ENCODE measurements at regions not wholly inside any gene's neighbourhood (a gene's known extent, or its start where the extent isn't known, plus 50 kb on each side); places are given as distances from the start of the nearest gene placed in this dataset.

DNA sequence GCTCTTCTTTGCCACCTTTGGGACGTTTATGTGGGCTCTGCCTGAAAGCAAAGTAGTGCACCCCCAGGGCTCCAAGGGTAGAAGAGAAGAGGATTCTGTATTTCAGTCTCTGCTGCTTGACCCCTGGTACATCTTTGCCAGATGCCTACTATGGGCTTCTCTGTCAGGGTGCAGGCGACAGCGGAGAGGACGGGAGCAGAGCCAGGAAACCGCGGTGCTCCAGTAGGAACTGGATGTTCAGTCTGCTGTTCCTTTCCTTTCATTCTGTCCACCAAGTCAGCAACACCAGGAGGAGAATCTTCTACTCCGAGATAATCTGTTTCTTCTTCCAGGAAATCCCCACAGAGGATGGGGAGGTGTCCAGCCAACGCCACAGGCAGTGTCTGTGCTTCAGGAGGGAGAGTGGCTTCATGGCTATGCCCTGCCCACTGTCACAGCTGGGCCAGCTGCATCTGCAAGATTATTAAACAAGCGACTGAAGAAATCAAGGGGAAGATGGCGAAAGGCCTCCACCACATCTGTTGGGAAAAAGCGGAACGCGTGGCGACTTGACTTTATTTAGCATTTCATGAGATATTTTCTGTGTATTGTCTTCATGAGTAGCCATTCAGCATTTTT is 398.3 kb downstream of the IRX1 start:
- H3K4me1 ChIP-seq, result no peaks in the 10 kb centered on the region
- no peaks in the 10 kb centered on the region for H3K36me3 ChIP-seq
- H3K9me3 ChIP-seq, result peaks cover 0 to 7% (median 0%) of the 10 kb centered on the region in 3 donors
- DNase-seq, result no peak
- TF ChIP-seq, protein P1, sequence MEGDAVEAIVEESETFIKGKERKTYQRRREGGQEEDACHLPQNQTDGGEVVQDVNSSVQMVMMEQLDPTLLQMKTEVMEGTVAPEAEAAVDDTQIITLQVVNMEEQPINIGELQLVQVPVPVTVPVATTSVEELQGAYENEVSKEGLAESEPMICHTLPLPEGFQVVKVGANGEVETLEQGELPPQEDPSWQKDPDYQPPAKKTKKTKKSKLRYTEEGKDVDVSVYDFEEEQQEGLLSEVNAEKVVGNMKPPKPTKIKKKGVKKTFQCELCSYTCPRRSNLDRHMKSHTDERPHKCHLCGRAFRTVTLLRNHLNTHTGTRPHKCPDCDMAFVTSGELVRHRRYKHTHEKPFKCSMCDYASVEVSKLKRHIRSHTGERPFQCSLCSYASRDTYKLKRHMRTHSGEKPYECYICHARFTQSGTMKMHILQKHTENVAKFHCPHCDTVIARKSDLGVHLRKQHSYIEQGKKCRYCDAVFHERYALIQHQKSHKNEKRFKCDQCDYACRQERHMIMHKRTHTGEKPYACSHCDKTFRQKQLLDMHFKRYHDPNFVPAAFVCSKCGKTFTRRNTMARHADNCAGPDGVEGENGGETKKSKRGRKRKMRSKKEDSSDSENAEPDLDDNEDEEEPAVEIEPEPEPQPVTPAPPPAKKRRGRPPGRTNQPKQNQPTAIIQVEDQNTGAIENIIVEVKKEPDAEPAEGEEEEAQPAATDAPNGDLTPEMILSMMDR (IDR thresholded peaks at IDR 0.05), result no peak
- no peak for TF ChIP-seq POLR2A (IDR thresholded peaks at IDR 0.05)
- WGBS, 2 donors, result 64 to 71% methylated on average over 9 to 13 of the region's 14 CpGs
- intact Hi-C loops (cut with DNase I), result no loop called here
- no peak overlapping the region for H3K4me3 ChIP-seq
- no peak overlapping the region for H3K27ac ChIP-seq
- H3K27me3 ChIP-seq, result no peaks in the 10 kb centered on the region

DNA sequence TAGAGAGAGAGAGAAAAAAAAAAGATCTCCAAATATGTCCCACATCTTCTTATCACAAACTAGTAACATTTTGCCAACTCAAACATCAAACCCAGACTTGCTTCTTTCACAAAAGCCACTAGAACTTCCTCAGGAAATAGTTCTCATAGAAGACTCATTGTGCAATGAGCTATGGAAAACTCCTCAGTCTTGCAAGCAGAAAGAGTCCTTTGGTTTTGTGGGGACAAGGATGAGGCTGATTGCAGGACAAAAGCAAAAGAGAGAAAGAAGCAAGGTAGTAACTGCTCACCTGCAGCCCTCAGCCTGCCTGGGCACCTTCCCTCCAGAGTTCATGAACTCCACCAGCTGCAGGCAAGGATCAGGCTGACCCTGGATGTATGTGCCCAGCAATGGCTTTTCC is 399.0 kb downstream of the IRX1 start:
- intact Hi-C loops (cut with DNase I), result no loop called here
- no peak for TF ChIP-seq POLR2A (IDR thresholded peaks at IDR 0.05)
- TF ChIP-seq, protein P1 (IDR thresholded peaks at IDR 0.05), result no peak
- Histone ChIP-seq H3K4me3 (no peak overlapping the region), H3K36me3 (no peaks in the 10 kb centered on the region), H3K9me3 (peaks cover 0 to 7% (median 0%) of the 10 kb centered on the region in 3 donors), H3K4me1 (no peaks in the 10 kb centered on the region), H3K27ac (no peak overlapping the region), H3K27me3 (no peaks in the 10 kb centered on the region)
- no peak for DNase-seq

DNA sequence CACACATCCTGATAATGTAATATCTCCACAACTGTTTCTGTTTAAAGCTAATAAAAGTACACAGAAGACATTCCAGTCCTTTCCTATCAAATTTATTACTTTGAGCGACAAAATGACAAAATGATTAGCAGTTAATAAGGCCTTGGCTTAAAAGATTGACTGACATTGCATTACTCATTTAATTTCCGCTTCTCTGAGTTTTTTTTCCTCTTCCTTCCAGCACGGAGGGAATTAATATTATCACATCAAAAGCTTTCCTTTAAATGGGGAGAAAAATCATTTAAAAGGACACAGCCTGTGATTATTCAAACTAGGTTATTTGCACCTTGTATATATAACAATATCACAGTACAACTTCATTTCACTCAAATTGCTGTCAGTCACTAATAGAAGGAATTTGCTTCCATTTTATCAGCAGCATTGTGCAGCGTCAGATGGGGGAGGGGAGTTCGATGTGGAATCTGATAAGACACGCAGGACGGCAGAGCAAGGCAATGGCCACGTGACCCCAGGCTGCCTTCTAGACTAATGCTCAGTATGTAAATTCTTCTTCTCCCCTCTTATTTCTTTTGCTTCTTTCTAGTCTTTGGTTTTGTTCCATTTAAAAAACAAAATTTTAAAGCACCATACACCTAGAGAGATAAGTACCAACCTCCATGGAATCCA is 400.5 kb downstream of the IRX1 start:
- 29 to 55% methylated on average over 8 of the region's 8 CpGs for WGBS, 2 donors
- intact Hi-C loops (cut with DNase I), result no loop called here
- H3K9me3 ChIP-seq, result peaks cover 0 to 7% (median 0%) of the 10 kb centered on the region in 3 donors
- H3K4me3 ChIP-seq, result no peak overlapping the region
- H3K27me3 ChIP-seq, result no peaks in the 10 kb centered on the region
- DNase-seq, result no peak
- TF ChIP-seq POLR2A (IDR thresholded peaks at IDR 0.05), result no peak
- TF ChIP-seq, protein P1 (IDR thresholded peaks at IDR 0.05), result no peak
- no peak overlapping the region for H3K27ac ChIP-seq
- no peaks in the 10 kb centered on the region for H3K4me1 ChIP-seq
- no peaks in the 10 kb centered on the region for H3K36me3 ChIP-seq

DNA sequence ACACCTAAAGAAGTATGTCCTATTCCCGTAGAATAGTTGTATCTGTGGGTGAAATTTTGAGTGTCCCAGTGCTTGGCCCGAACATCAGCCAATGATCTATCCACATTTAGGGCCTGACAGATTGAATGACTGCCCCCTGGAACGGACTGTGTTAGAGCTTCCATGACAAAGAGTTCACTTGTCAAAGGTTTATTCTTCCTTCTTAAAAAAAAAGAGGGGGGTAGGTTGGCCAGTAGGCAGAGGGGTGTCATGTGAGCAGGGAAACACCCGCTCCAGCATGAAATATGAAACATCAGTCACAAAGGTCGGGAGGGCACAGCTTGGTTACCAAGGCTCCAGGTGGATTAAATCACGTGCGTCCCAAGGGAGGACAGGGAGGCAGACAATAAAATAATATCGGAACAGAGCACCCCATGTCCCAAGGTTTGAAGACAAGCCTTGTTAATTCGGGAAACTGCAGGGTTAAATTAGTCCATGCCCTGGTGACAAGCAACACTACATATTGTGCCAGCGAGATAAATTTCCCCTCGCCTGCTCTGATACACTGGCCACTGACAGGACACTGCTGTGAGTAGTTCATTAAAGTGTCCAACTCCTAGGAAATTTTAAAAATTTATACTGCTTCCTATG is 401.2 kb downstream of the IRX1 start:
- DNase-seq, result no peak
- Histone ChIP-seq H3K9me3 (peaks cover 0 to 7% (median 0%) of the 10 kb centered on the region in 3 donors), H3K4me3 (no peak overlapping the region), H3K27me3 (no peaks in the 10 kb centered on the region), H3K36me3 (no peaks in the 10 kb centered on the region), H3K27ac (no peak overlapping the region), H3K4me1 (no peaks in the 10 kb centered on the region)
- intact Hi-C loops (cut with DNase I), result no loop called here
- 62% methylated on average over 9 to 11 of the region's 11 CpGs for WGBS, 2 donors
- TF ChIP-seq, protein P1 (IDR thresholded peaks at IDR 0.05), result no peak
- TF ChIP-seq POLR2A (IDR thresholded peaks at IDR 0.05), result no peak

DNA sequence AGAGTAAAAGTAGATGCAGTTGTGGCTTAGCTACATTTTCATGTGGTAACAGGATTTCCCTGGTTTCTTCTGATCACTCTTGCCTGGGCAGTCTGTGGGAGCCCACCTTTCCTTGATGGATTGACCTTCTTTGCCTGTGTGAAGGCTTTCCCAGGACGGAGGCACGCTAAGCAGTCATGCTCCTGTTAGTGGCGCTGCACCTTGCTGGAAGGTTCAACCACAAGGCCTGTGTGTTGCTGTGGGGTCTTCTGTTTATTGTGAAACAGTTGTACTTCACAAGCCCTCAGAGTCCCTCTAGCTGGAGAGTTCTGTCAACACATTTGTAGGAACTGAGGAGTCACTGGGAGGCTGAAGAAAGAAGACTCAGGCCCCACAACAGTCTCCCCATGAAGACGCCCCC is 402.0 kb downstream of the IRX1 start:
- Histone ChIP-seq H3K4me1 (no peaks in the 10 kb centered on the region), H3K27me3 (no peaks in the 10 kb centered on the region), H3K4me3 (no peak overlapping the region), H3K36me3 (no peaks in the 10 kb centered on the region), H3K9me3 (no peaks in the 10 kb centered on the region), H3K27ac (no peak overlapping the region)
- WGBS, 2 donors, result 85 to 92% methylated on average over 4 of the region's 4 CpGs
- DNase-seq, result no peak
- TF ChIP-seq POLR2A (IDR thresholded peaks at IDR 0.05), result no peak
- TF ChIP-seq, protein P1 (IDR thresholded peaks at IDR 0.05), result no peak
- intact Hi-C loops (cut with DNase I), result no loop called here

Data from esophagus squamous epithelium (tissue), 5 donors.